HCT116 (cell line): ENCODE measurements at regions not wholly inside any gene's neighbourhood (a gene's known extent, or its start where the extent isn't known, plus 50 kb on each side); places are given as distances from the start of the nearest gene placed in this dataset.
A peak's percentile ranks its signal among the peaks of the same experiment; 100 is the strongest.

Source experiments
- ATAC-seq: fragments of 200-7000 bp; cut with Tn5 transposase; 2 replicates; pipeline ENCODE4 v1.9.1; 2020; ENCODE audit warnings: mild to moderate bottlenecking, moderate library complexity
- BruUV-seq: library from RNA; stranded (reverse); fragments of 400-500 nt; replicated peaks from 2 replicates; lab custom pipeline; 2021; lab: Mats Ljungman, UMichigan
- CTCF ChIA-PET: fragments of 300-600 bp; sonication (Branson Sonifier 250); formaldehyde crosslinking; loops from one replicate; lab custom pipeline; 2021; ENCODE audit warnings: antibody characterized with exemption; lab: Charles Lee
- POLR2A ChIA-PET: fragments of 300-600, 350-600 bp; sonication (Branson Sonifier 250); formaldehyde crosslinking; loops from one replicate; lab custom pipeline; 2021; ENCODE audit warnings: antibody characterized with exemption; lab: Charles Lee
- RAD21 ChIA-PET, 2 experiments: fragments of 300-600 bp; sonication (Branson Sonifier 250); formaldehyde crosslinking; loops; one replicate each; lab custom pipeline; 2023; ENCODE audit warnings: low total read pairs in 2 of 2; ENCODE audit not compliant: uncharacterized antibody in 2 of 2, unreplicated experiment in 2 of 2, low non-redundant PET in 1 of 2; lab: Charles Lee
- DNase-seq: peaks from one replicate; pipeline ENCODE4 v3.0.0-alpha.2; 2010; ENCODE audit warnings: low read depth, low spot score
- H2AFZ ChIP-seq: fragments of 200-600 bp; shearing (Covaris generic), sonication (generic); 2 replicates; pipeline ENCODE4 v1.6.1; 2017; ENCODE audit warnings: low read depth, mixed run types, mixed read lengths, antibody characterized with exemption, low read length; ENCODE audit not compliant: poor library complexity, severe bottlenecking
- H3K27ac ChIP-seq: 2 replicates; pipeline ENCODE4 v1.5.1; 2012; ENCODE audit warnings: low read depth, low read length
- H3K27me3 ChIP-seq: fragments of 200-600 bp; sonication (generic); 2 replicates; pipeline ENCODE4 v1.6.1; 2016; ENCODE audit warnings: mixed run types, low read length, mixed read lengths; ENCODE audit not compliant: insufficient read depth
- H3K36me3 ChIP-seq, 2 experiments: fragments of 200-500 bp in 1 of 2; fragments of 200-600 bp in 1 of 2; sonication (Bioruptor generic) in 1 of 2; sonication (generic) in 1 of 2; 2 replicates each; pipeline versions ENCODE4 v1.5.1 to v1.6.1; 2014 to 2016; ENCODE audit warnings: low read length in 2 of 2, inconsistent platforms in 1 of 2, mixed read lengths in 1 of 2, mixed run types in 1 of 2; ENCODE audit not compliant: insufficient read depth in 2 of 2, control insufficient read depth in 1 of 2
- H3K4me1 ChIP-seq, 2 experiments: fragments of 200-600 bp in 1 of 2; sonication (generic) in 1 of 2; 2 replicates each; pipeline versions ENCODE4 v1.5.1 to v1.6.1; 2012 to 2017; ENCODE audit warnings: low read length in 2 of 2, inconsistent platforms in 1 of 2, mild to moderate bottlenecking in 1 of 2, mixed read lengths in 1 of 2, mixed run types in 1 of 2, moderate library complexity in 1 of 2; ENCODE audit not compliant: insufficient read depth in 2 of 2, control insufficient read depth in 1 of 2
- H3K4me2 ChIP-seq: fragments of 200-600 bp; sonication (generic); 2 replicates; pipeline ENCODE4 v1.6.1; 2017; ENCODE audit warnings: mixed run types, low read length, mixed read lengths
- H3K4me3 ChIP-seq, 2 experiments: fragments of 200-600 bp in 1 of 2; sonication (generic) in 1 of 2; replicated peaks in 1 of 2; 2 replicates each; pipeline ENCODE4 v1.5.1; 2011 to 2016; ENCODE audit warnings: low read length in 2 of 2, control low read depth in 1 of 2, low read depth in 1 of 2, mild to moderate bottlenecking in 1 of 2, mixed read lengths in 1 of 2, mixed run types in 1 of 2
- H3K79me2 ChIP-seq: fragments of 200-600 bp; sonication (generic); 2 replicates; pipeline ENCODE4 v1.6.1; 2017; ENCODE audit warnings: mild to moderate bottlenecking, mixed run types, low read length, moderate library complexity, mixed read lengths; ENCODE audit not compliant: insufficient read depth
- H3K9ac ChIP-seq: fragments of 200-600 bp; sonication (generic); 2 replicates; pipeline ENCODE4 v1.6.1; 2016; ENCODE audit warnings: low read length, mixed read lengths
- H3K9me2 ChIP-seq: fragments of 200-600 bp; sonication (generic), shearing (Covaris generic); 2 replicates; pipeline ENCODE4 v1.6.1; 2017; ENCODE audit warnings: mixed run types, mild to moderate bottlenecking, moderate library complexity; ENCODE audit not compliant: insufficient read depth
- H3K9me3 ChIP-seq, 2 experiments: fragments of 200-500 bp in 1 of 2; fragments of 200-600 bp in 1 of 2; sonication (Bioruptor generic) in 1 of 2; sonication (generic) in 1 of 2; 2 replicates each; pipeline ENCODE4 v1.6.1; 2014 to 2017; ENCODE audit warnings: low read length in 2 of 2, mixed read lengths in 2 of 2, inconsistent platforms in 1 of 2, low read depth in 1 of 2, mild to moderate bottlenecking in 1 of 2, mixed run types in 1 of 2, moderate library complexity in 1 of 2; ENCODE audit not compliant: control insufficient read depth in 1 of 2, insufficient read depth in 1 of 2
- H4K20me1 ChIP-seq: fragments of 200-600 bp; sonication (generic), shearing (Covaris generic); 2 replicates; pipeline ENCODE4 v1.6.1; 2017; ENCODE audit warnings: mixed run types, mild to moderate bottlenecking, moderate library complexity; ENCODE audit not compliant: insufficient read depth
- CTCF ChIP-seq, 3 experiments: fragments of 200-600 bp in 1 of 3; sonication (generic) in 1 of 3; IDR thresholded peaks in 2 of 3; conservative IDR thresholded peaks in 1 of 3; 2 replicates each; pipeline ENCODE4 v1.5.1; 2012 to 2017; ENCODE audit warnings: low read depth in 2 of 3, low read length in 2 of 3, antibody characterized with exemption in 1 of 3, borderline replicate concordance in 1 of 3, control low read depth in 1 of 3, mild to moderate bottlenecking in 1 of 3, mixed read lengths in 1 of 3, mixed run types in 1 of 3, moderate library complexity in 1 of 3; ENCODE audit not compliant: insufficient read depth in 1 of 3
- FOSL1 ChIP-seq: IDR thresholded peaks from 2 replicates; pipeline ENCODE4 v1.6.1; 2012; ENCODE audit warnings: low read depth
- SIN3A ChIP-seq: IDR thresholded peaks from 2 replicates; pipeline ENCODE4 v1.6.1; 2012; ENCODE audit warnings: low read depth
- SP1 ChIP-seq: IDR thresholded peaks from 2 replicates; pipeline ENCODE4 v1.6.1; 2012; ENCODE audit warnings: low read depth
- intact Hi-C: fragments of 100-400 bp; cut with micrococcal nuclease; formaldehyde crosslinking; loops from 2 replicates; pipeline ENCODE4 v1.10.0; 2022

GRCh38 chr2:45184606-45185005 is 175.4 kb upstream of the SIX2 start:
- peak overlapping the region; percentile 66 for H3K4me2 ChIP-seq
- no TSS peak for BruUV-seq
- CTCF ChIA-PET = no interaction called here

More at GRCh38 chr2:45184606-45185005, 175.4 kb upstream of the SIX2 start:
- peaks cover 0 to 21% of the 10 kb centered on the region in 2 experiments; a peak in 2 of 4 replicates for H3K4me1 ChIP-seq
- no peak for TF ChIP-seq CTCF (IDR thresholded peaks at IDR 0.05 in 2 of 3, conservative IDR thresholded peaks at IDR 0.05 in 1 of 3; ENCODE audit: borderline replicate concordance in 1 of 3, insufficient read depth in 1 of 3, low read depth in 2 of 3, low read length in 2 of 3)
- peak; percentile 61; the same call in 1 of the 2 replicates for TF ChIP-seq FOSL1
- no peak for TF ChIP-seq SIN3A
- peak; percentile 26; the same call in 1 of the 2 replicates for TF ChIP-seq SP1
- TF ChIP-seq, all 23 proteins: peak for 2
- H3K27ac ChIP-seq = no peak overlapping the region
- H3K79me2 ChIP-seq = no peaks in the 10 kb centered on the region
- ChIA-PET RAD21 (no interaction called here), POLR2A (no interaction called here)
- no peaks in the 10 kb centered on the region for H3K9me3 ChIP-seq
- H4K20me1 ChIP-seq = no peaks in the 10 kb centered on the region
- H3K4me3 ChIP-seq = peak overlapping the region in 1 of 2 experiments; percentile 15; a peak in 1 of 4 replicates
- H3K9me2 ChIP-seq = no peaks in the 10 kb centered on the region
- ATAC-seq (peak; percentile 90), DNase-seq (peak; percentile 28)
- H3K36me3 ChIP-seq = no peaks in the 10 kb centered on the region
- H3K9ac ChIP-seq = no peak overlapping the region
- peak overlapping the region; percentile 97 for H2AFZ ChIP-seq
- H3K27me3 ChIP-seq = peaks cover 5% of the 10 kb centered on the region; the same call in 1 of the 2 replicates
- intact Hi-C loops = no loop called here
